Spleen (tissue), 11 donors: ENCODE measurements at regions not wholly inside any gene's neighbourhood (a gene's known extent, or its start where the extent isn't known, plus 50 kb on each side); places are given as distances from the start of the nearest gene placed in this dataset.

Experiments used
- DNase-seq: peaks from one replicate; pipeline ENCODE4 v3.0.0-alpha.2; 2020
- H3K27ac ChIP-seq, 8 donors: fragments of 200-600 bp; sonication (generic) in 7 of 8; 1 replicate in 4 of 8; 2 replicates in 4 of 8; pipeline versions ENCODE4 v1.5.0 to v1.8.0; 2016 to 2021; ENCODE audit warnings: inconsistent platforms in 4 of 8, mild to moderate bottlenecking in 4 of 8, moderate library complexity in 1 of 8
- H3K27me3 ChIP-seq, 7 donors: fragments of 200-600 bp; sonication (generic) in 6 of 7; replicated peaks in 1 of 7; 1 replicate in 4 of 7; 2 replicates in 3 of 7; pipeline versions ENCODE4 v1.5.0 to v1.8.0; 2016 to 2021; ENCODE audit warnings: inconsistent platforms in 3 of 7, mild to moderate bottlenecking in 1 of 7
- H3K36me3 ChIP-seq, 6 donors: fragments of 200-600 bp; sonication (generic) in 5 of 6; 1 replicate in 4 of 6; 2 replicates in 2 of 6; pipeline versions ENCODE4 v1.5.0 to v1.8.0; 2016 to 2021; ENCODE audit warnings: inconsistent platforms in 2 of 6
- H3K4me1 ChIP-seq, 6 donors: fragments of 200-600 bp; sonication (generic) in 5 of 6; 1 replicate in 3 of 6; 2 replicates in 3 of 6; pipeline versions ENCODE4 v1.5.0 to v1.8.0; 2016 to 2021; ENCODE audit warnings: inconsistent platforms in 3 of 6
- H3K4me3 ChIP-seq, 8 donors: fragments of 200-600 bp; sonication (generic) in 7 of 8; 1 replicate in 4 of 8; 2 replicates in 4 of 8; pipeline versions ENCODE4 v1.5.0 to v1.8.0; 2016 to 2021; ENCODE audit warnings: inconsistent platforms in 4 of 8, mild to moderate bottlenecking in 4 of 8, moderate library complexity in 2 of 8
- H3K9me3 ChIP-seq, 8 donors: fragments of 200-600 bp; sonication (generic) in 7 of 8; 1 replicate in 4 of 8; 2 replicates in 4 of 8; pipeline versions ENCODE4 v1.5.0 to v1.8.0; 2016 to 2021; ENCODE audit warnings: inconsistent platforms in 4 of 8
- CTCF ChIP-seq, 11 experiments: fragments of 200-600 bp in 7 of 11; fragments of 450-650 bp in 4 of 11; sonication (generic) in 4 of 11; IDR thresholded peaks in 8 of 11; conservative IDR thresholded peaks in 3 of 11; 1 replicate in 7 of 11; 2 replicates in 4 of 11; pipeline versions ENCODE4 v1.4.0 to v1.8.0; 2016 to 2021; ENCODE audit warnings: antibody characterized with exemption in 11 of 11, inconsistent platforms in 4 of 11, mild to moderate bottlenecking in 1 of 11
- POLR2A ChIP-seq, 3 donors: fragments of 450-650 bp; IDR thresholded peaks; one replicate each; pipeline ENCODE4 v1.5.1; 2017; ENCODE audit warnings: antibody characterized with exemption in 3 of 3, mild to moderate bottlenecking in 1 of 3
- POLR2AphosphoS5 ChIP-seq, 3 donors: sonication (generic); formaldehyde crosslinking; IDR thresholded peaks; one replicate each; pipeline ENCODE4 v1.5.1; 2017; ENCODE audit warnings: antibody characterized with exemption in 3 of 3
- WGBS, 5 donors: extraction: QIAGEN DNeasy Blood & Tissue Kit in 3 of 5; methylation state at CpG; one replicate each; pipeline versions ENCODE4 v1.1.5 to v1.1.7; 2013 to 2018; 5-methylcytosine and 5-hydroxymethylcytosine counted together
- intact Hi-C: fragments of 100-400 bp; cut with DNase I; formaldehyde crosslinking; loops from one replicate; pipeline ENCODE4 v1.15.0; 2023; ENCODE audit warnings: low total_unique reads
- donor health status: healthy with polysubstance abuse.
- donor health status: DM: no; HTN: no; CAD: no; lungs with moderate emphysema.
- donor health status: DM: no; HTN: no; CAD: no.
- donor health status: Bipolar disorder and iron deficiency.
- donor health status: healthy.
- donor health status: DM: no; HTN: no; CAD: no.
- donor health status: DM: yes; HTN: yes; CAD: no.

GRCh38 chr7:118033273-118033672 is 150.7 kb upstream of the LSM8 start:
- Histone ChIP-seq H3K36me3 (no peaks in the 10 kb centered on the region), H3K27ac (no peak overlapping the region), H3K4me3 (no peak overlapping the region), H3K4me1 (no peaks in the 10 kb centered on the region), H3K9me3 (no peaks in the 10 kb centered on the region), H3K27me3 (no peaks in the 10 kb centered on the region)
- intact Hi-C loops: no loop called here
- no peak for TF ChIP-seq POLR2A (IDR thresholded peaks at IDR 0.05)
- no peak for TF ChIP-seq CTCF (IDR thresholded peaks at IDR 0.05 in 8 of 11, conservative IDR thresholded peaks at IDR 0.05 in 3 of 11)
- no peak for TF ChIP-seq POLR2AphosphoS5 (IDR thresholded peaks at IDR 0.05)
- 72 to 83% (median 78%) methylated on average over 1 of the region's 1 CpG for WGBS, 5 donors
- DNase-seq: no peak

- DNase-seq: no peak
- H3K27ac ChIP-seq: no peak overlapping the region
- H3K9me3 ChIP-seq: no peaks in the 10 kb centered on the region
- no peak overlapping the region for H3K4me3 ChIP-seq
- intact Hi-C loops: no loop called here
- H3K4me1 ChIP-seq: no peaks in the 10 kb centered on the region
- no peaks in the 10 kb centered on the region for H3K36me3 ChIP-seq
- no peaks in the 10 kb centered on the region for H3K27me3 ChIP-seq
- TF ChIP-seq POLR2AphosphoS5 (IDR thresholded peaks at IDR 0.05): no peak
- no peak for TF ChIP-seq POLR2A (IDR thresholded peaks at IDR 0.05)
- TF ChIP-seq CTCF (IDR thresholded peaks at IDR 0.05 in 8 of 11, conservative IDR thresholded peaks at IDR 0.05 in 3 of 11): no peak
These were observed 143.9 kb upstream of the LSM8 start for GRCh38 chr7:118039963-118040489.

- H3K4me3 ChIP-seq: no peak overlapping the region
- no peak overlapping the region for H3K27ac ChIP-seq
- no peaks in the 10 kb centered on the region for H3K4me1 ChIP-seq
- no peaks in the 10 kb centered on the region for H3K36me3 ChIP-seq
- no peak for TF ChIP-seq POLR2A (IDR thresholded peaks at IDR 0.05)
- TF ChIP-seq CTCF (IDR thresholded peaks at IDR 0.05 in 8 of 11, conservative IDR thresholded peaks at IDR 0.05 in 3 of 11): no peak
- no peak for TF ChIP-seq POLR2AphosphoS5 (IDR thresholded peaks at IDR 0.05)
- DNase-seq: no peak
- H3K27me3 ChIP-seq: no peaks in the 10 kb centered on the region
- H3K9me3 ChIP-seq: no peaks in the 10 kb centered on the region
- intact Hi-C loops: no loop called here
- 29 to 48% (median 36%) methylated on average over 2 of the region's 2 CpGs for WGBS, 5 donors
These were observed 143.4 kb upstream of the LSM8 start for GRCh38 chr7:118040562-118040961.

GRCh38 chr7:118041251-118041878 is 142.6 kb upstream of the LSM8 start:
- intact Hi-C loops: no loop called here
- 52 to 69% (median 64%) methylated on average over 3 of the region's 3 CpGs for WGBS, 5 donors
- H3K27ac ChIP-seq: no peak overlapping the region
- H3K27me3 ChIP-seq: no peaks in the 10 kb centered on the region
- H3K36me3 ChIP-seq: no peaks in the 10 kb centered on the region
- no peak overlapping the region for H3K4me3 ChIP-seq
- TF ChIP-seq CTCF (IDR thresholded peaks at IDR 0.05 in 8 of 11, conservative IDR thresholded peaks at IDR 0.05 in 3 of 11) (no peak), POLR2A (IDR thresholded peaks at IDR 0.05) (no peak), POLR2AphosphoS5 (IDR thresholded peaks at IDR 0.05) (no peak)
- H3K9me3 ChIP-seq: no peaks in the 10 kb centered on the region
- no peak for DNase-seq
- no peaks in the 10 kb centered on the region for H3K4me1 ChIP-seq
